ENCODE measurements at regions not wholly inside any gene's neighbourhood (a gene's known extent, or its start where the extent isn't known, plus 50 kb on each side); places are given as distances from the start of the nearest gene placed in this dataset.

DNA sequence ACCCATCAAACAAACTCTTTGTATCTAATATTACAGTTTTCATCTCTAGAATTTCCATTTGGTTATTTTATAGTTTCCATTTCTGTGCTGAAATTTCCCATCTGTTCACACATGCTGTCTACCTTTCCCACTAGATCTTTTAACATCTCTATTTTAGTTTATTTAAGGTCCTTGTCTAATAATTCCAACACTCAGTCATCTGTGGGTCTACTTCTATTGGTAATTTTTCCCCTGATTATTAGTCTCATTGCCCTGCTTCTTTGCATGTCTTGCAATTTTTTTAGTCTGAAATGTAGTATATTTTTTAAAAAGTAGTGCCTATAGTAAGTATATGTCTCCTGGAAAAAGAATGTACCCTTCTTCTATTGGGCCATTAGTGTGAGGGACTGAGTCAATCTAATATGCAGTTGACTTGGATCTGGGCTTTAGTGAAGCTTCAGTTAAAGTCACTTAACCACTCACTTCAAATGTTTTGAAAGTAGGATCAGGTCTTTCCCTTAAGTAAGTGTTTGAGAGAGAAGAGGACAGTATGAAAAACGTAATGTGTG is 370.8 kb downstream of the SEC14L1 start:
- H3K27ac Mint-ChIP-seq = no peak overlapping the region
- peaks cover 7% of the 10 kb centered on the region for H3K9me3 Mint-ChIP-seq
- DNase-seq (no peak), ATAC-seq (ENCODE audit: low read depth) (no peak)
- peaks cover 12% of the 10 kb centered on the region for H3K36me3 Mint-ChIP-seq
- H3K4me1 Mint-ChIP-seq = peaks cover 3% of the 10 kb centered on the region
- POLR2A ChIA-PET = no interaction called here
- peaks cover 8% of the 10 kb centered on the region for H3K27me3 Mint-ChIP-seq
- H3K4me3 Mint-ChIP-seq = no peak overlapping the region

DNA sequence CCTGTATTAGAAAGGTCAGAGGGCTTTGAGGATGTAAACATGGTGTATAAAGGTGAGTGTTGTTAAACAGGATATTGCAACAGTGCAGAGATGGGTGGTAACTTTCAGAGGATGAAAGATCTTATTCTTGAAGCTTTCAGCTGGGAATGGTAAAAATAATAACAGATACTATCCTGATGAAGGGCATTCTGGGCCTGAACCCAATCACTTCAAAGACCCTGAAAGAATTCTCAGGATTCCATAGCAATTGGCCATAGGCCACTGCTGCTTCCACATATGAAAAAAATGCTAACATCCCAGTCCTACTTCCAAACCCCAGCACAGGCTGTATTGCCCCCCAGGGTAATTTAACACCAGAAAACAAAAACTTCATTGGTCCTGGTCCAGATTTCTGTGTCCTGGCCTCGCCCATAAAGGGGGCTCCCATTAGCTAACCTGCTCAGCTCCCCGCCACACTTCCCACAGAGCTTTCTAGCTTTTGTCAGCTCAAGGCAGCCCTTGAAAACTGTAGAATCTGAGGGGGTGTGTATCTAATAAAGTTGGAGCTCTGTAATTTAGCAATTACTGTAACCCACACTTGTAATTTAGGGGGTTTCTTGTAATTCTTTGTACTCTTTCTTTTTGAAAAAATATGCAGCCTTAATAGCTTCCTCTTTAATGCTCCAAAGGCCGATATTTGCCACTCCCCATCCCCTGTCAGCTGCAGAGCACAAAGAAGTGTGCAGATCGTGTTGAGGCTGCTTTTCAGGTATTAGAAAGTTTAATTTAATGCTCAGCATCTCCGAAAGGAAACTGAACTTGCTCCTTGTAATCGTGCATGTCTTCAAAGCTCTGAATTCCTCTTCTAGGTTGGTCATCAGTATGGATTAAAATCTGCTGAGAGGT is 371.5 kb downstream of the SEC14L1 start:
- no peak for ATAC-seq (ENCODE audit: low read depth)
- POLR2A ChIA-PET = no interaction called here
- Mint-ChIP-seq H3K27ac (no peak overlapping the region), H3K4me1 (peaks cover 6% of the 10 kb centered on the region), H3K36me3 (peaks cover 12% of the 10 kb centered on the region), H3K9me3 (peaks cover 7% of the 10 kb centered on the region), H3K27me3 (peaks cover 12% of the 10 kb centered on the region), H3K4me3 (no peak overlapping the region)
- peak; percentile 5 for DNase-seq

DNA sequence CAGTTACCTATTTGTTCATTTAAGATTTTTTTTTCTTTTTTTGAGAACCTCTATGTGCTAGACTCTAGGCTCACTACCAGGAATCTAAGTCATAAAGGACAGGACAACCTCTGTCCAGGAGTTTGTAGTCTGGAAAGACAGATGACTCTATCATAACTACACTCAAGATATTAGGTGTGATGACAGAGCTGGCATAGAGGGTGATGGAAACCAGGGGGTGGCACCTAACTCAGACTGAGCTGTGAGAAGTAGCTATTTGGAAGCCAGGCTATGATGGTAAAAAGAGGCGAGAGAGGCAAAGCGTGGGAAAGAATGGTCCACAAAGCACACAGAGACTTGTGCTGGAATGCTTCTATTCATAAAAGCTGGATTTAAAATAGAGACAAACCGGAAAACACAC is 372.3 kb downstream of the SEC14L1 start:
- Mint-ChIP-seq H3K36me3 (peaks cover 12% of the 10 kb centered on the region), H3K4me1 (peaks cover 6% of the 10 kb centered on the region), H3K4me3 (no peak overlapping the region), H3K9me3 (peaks cover 7% of the 10 kb centered on the region), H3K27me3 (peaks cover 12% of the 10 kb centered on the region), H3K27ac (no peak overlapping the region)
- no peak for ATAC-seq (ENCODE audit: low read depth)
- POLR2A ChIA-PET = no interaction called here
- DNase-seq = no peak

DNA sequence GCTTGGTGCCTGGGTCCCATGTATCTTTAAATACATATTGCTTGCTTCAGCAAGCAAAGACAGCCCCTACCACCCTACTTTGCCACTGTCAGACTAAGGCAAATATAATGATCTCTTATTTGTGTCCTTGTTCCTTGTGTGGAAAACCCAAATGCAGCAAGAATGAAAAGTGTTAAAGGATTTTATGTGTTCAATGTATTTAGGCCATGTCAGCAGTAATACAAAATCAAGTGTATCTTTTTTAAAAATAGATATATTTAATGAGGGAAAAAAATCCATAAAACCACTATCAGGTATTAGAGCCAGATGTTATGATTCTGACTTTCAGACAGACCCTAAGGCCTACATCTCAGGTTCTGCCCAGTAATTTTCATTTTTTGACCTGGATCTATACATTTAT is 374.5 kb downstream of the SEC14L1 start:
- ATAC-seq (ENCODE audit: low read depth) (no peak), DNase-seq (no peak)
- Mint-ChIP-seq H3K27me3 (peaks cover 12% of the 10 kb centered on the region), H3K9me3 (peaks cover 7% of the 10 kb centered on the region), H3K4me1 (peaks cover 6% of the 10 kb centered on the region), H3K27ac (no peak overlapping the region), H3K36me3 (peaks cover 12% of the 10 kb centered on the region), H3K4me3 (no peak overlapping the region)
- POLR2A ChIA-PET = no interaction called here

DNA sequence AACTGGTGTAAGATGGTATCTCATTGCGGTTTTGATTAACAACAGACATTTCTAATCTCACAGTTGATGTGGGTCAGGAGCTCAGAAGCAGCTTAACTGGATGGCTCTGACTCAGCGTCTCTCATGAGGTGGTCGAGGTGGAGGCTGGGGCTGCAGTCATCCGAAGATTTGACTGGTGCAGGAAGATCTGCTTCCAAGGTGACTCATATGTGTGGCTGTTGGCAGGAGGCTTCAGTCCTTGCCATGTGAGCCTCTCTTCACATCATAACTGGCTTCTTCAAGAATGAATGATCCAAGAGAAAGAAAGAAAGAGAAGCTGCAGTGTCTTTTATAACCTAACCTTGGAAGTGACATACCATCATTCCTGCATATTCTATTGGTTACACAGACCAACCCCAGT is 376.1 kb downstream of the SEC14L1 start:
- H3K27me3 Mint-ChIP-seq = peaks cover 12% of the 10 kb centered on the region
- DNase-seq (peak; percentile 3), ATAC-seq (ENCODE audit: low read depth) (no peak)
- POLR2A ChIA-PET = no interaction called here
- H3K9me3 Mint-ChIP-seq = peaks cover under 1% of the 10 kb centered on the region
- peaks cover 3% of the 10 kb centered on the region for H3K4me1 Mint-ChIP-seq
- no peak overlapping the region for H3K27ac Mint-ChIP-seq
- H3K4me3 Mint-ChIP-seq = no peak overlapping the region
- peaks cover 6% of the 10 kb centered on the region for H3K36me3 Mint-ChIP-seq

DNA sequence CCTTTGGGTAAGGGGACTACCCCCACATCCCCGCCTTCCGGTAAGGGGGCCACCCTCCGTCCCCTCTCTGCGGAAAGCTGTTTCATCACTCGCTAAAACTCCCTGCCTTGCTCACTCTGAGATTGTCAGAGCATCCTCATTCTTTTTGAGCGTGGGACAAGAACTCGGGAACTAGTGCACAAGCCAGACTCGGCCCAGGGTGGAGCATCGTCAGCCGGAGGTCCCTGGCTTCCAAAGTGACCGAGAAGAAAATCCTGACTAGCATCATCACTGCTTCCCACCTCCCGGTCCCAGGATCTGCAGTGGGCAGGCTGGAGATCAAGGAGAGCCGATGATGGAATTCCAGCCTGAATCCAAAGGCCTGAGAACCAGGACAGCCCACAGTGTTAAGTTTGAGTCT is 380.3 kb downstream of the SEC14L1 start:
- peaks cover 25% of the 10 kb centered on the region for H3K27me3 Mint-ChIP-seq
- DNase-seq (peak; percentile 6), ATAC-seq (ENCODE audit: low read depth) (no peak)
- POLR2A ChIA-PET = no interaction called here
- H3K27ac Mint-ChIP-seq = no peak overlapping the region
- no peak overlapping the region for H3K4me3 Mint-ChIP-seq
- H3K9me3 Mint-ChIP-seq = no peaks in the 10 kb centered on the region
- no peaks in the 10 kb centered on the region for H3K36me3 Mint-ChIP-seq
- H3K4me1 Mint-ChIP-seq = peaks cover 4% of the 10 kb centered on the region

DNA sequence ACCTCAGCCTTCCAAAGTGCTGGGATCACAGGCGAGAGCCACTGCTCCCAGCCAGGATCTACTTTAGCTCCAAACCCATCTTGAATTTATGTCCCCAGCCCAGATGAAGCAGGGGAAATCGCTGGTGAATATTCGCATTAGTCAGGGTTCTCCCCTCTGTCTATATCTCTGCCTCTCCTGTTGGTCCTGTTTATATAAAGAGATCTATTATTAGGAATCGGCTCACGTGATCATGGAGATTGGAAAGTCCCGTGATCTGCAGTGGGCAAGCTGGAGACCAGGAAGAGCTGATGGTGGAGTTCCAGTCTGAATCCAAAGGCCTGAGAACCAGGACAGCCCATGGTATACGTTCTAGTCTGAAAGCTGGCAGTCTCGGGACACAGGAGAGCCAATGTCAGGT is 382.8 kb downstream of the SEC14L1 start:
- no peaks in the 10 kb centered on the region for H3K36me3 Mint-ChIP-seq
- H3K4me3 Mint-ChIP-seq = no peak overlapping the region
- POLR2A ChIA-PET = no interaction called here

DNA sequence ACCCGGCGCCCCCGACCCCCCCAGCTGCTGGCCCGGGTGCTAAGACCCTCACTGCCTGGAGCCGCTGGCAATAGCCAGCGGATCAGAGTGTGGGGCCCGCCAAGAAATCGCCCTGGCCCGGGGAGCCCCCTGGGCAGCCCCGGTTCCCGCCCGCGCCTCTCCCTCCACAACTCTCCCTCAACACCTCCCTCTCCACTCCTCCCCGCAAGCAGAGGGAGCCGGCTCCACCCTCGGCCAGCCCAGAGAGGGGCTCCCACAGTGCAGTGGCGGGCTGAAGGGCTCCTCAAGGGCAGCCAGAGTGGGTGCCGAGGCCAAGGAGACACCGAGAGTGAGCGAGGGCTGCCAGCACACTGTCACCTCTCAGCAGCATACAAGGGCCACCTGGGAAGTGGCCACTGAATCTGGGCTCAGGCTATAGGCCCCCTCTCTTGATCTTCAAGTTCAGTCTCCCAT is 385.5 kb downstream of the SEC14L1 start:
- DNase-seq (peak; percentile 17), ATAC-seq (ENCODE audit: low read depth) (no peak)
- H3K4me3 Mint-ChIP-seq = no peak overlapping the region
- peaks cover 38% of the 10 kb centered on the region for H3K27me3 Mint-ChIP-seq
- no peak overlapping the region for H3K27ac Mint-ChIP-seq
- peaks cover 2% of the 10 kb centered on the region for H3K4me1 Mint-ChIP-seq
- H3K9me3 Mint-ChIP-seq = no peaks in the 10 kb centered on the region
- H3K36me3 Mint-ChIP-seq = no peaks in the 10 kb centered on the region
- POLR2A ChIA-PET = interaction anchor here (1.0 to 1.3 kb wide), 2 partner anchors 152 to 432 kb away, joined by 3 read pairs; partner anchors contain the start of gene TNRC6C

More for the DNA sequence above, 382.8 kb downstream of the SEC14L1 start:
- no peak overlapping the region for H3K27ac Mint-ChIP-seq
- ATAC-seq (ENCODE audit: low read depth) = no peak
- peaks cover 21% of the 10 kb centered on the region for H3K27me3 Mint-ChIP-seq
- no peaks in the 10 kb centered on the region for H3K9me3 Mint-ChIP-seq
- no peak for DNase-seq
- peaks cover 2% of the 10 kb centered on the region for H3K4me1 Mint-ChIP-seq

DNA sequence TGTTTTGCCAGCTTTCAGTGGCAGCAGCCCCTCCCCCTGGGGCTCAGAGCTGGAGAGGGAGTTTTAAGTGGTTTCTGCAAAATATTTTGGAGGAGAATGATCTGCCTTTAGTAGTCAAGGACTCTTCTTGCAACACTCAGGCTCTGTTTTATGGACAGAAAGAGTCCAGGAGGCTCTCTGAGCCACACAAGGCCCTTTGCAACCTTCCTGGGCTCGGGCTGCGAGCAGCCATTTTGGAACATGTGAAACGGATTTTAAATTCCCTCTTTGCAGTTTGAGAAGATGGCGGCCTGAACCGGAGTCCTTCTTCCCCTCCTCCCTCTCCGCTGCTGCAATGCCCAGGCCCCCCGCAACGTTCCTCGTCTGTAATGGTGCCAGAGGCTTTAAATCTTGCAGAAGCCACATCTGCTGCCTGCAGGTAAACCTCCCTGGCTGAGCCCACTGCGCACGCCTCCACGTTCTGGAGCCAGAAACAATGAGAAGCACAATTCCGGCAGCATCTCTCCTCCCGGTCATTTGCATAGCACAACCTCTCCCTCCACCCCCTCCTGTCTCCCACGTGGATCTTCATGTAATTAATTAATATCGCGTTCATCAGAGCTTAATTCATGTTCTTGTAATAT is 386.1 kb downstream of the SEC14L1 start:
- H3K27me3 Mint-ChIP-seq = peaks cover 38% of the 10 kb centered on the region
- ATAC-seq (ENCODE audit: low read depth) (no peak), DNase-seq (peak; percentile 12)
- peaks cover 2% of the 10 kb centered on the region for H3K4me1 Mint-ChIP-seq
- no peak overlapping the region for H3K27ac Mint-ChIP-seq
- POLR2A ChIA-PET = interaction anchor here (1.0 kb wide), 1 partner anchor 432 kb away, joined by 3 read pairs; the partner anchor contains the start of gene TNRC6C
- no peaks in the 10 kb centered on the region for H3K9me3 Mint-ChIP-seq
- no peak overlapping the region for H3K4me3 Mint-ChIP-seq
- H3K36me3 Mint-ChIP-seq = no peaks in the 10 kb centered on the region

DNA sequence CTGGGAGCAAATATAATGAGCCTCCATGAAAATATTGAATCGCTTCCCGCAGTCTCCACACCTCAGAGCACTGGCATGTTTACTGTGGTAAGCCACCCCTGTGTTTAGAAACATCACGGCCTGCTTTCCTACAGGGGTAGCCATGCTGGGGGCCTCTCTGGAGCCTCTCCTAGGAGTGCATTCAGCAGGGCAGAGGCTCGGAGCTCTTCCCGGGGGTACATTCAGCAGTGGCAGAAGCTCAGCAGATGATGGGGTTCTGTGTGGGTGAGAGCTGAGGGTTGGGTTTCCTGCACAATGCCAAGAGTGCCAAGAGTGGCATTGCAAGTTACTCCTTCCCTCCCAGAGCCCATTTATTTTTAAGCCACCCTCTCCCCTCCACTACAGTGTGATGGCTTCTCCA is 386.6 kb downstream of the SEC14L1 start:
- POLR2A ChIA-PET = no interaction called here
- no peaks in the 10 kb centered on the region for H3K9me3 Mint-ChIP-seq
- no peaks in the 10 kb centered on the region for H3K36me3 Mint-ChIP-seq
- ATAC-seq (ENCODE audit: low read depth) = no peak
- peak; percentile 14 for DNase-seq
- H3K4me3 Mint-ChIP-seq = peak overlapping the region; percentile 45
- no peak overlapping the region for H3K27ac Mint-ChIP-seq
- H3K4me1 Mint-ChIP-seq = peaks cover 2% of the 10 kb centered on the region
- H3K27me3 Mint-ChIP-seq = peaks cover 38% of the 10 kb centered on the region

DNA sequence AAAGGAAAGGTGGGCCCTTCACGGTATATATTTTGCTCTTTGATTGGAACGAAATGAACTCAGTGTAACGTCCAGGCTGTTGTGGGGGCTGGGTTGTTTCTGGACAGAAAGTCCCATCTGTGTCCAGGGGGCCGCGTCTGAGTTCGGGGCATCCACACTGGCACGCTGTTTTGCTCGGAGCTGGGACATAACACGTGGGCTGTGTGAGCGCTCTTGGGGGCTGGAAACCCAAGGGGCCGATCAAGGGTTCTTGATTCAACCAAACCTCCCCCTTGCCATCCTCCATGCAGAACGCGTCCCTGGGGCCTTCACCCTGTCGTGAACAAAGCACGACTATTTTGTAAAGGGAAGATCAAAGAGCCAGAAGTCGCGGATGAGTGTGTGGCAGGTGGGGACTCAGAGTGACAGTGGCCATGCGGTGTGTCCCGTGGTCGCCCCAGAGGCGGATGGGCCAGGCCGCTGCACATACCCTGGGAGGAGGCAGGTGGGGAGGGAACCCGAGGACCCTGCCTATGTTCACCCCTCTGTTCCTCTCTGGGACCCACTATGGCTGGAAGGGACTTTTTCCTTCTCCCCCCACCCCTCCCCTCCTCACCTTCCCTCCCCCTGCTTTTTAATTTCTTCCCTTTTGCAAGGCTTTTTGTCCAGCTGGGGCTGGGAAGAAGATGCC is 387.2 kb downstream of the SEC14L1 start:
- POLR2A ChIA-PET = no interaction called here
- H3K4me1 Mint-ChIP-seq = peaks cover 2% of the 10 kb centered on the region
- ATAC-seq (ENCODE audit: low read depth) (no peak), DNase-seq (peak; percentile 24)
- H3K4me3 Mint-ChIP-seq = peak overlapping the region; percentile 45
- no peaks in the 10 kb centered on the region for H3K9me3 Mint-ChIP-seq
- no peak overlapping the region for H3K27ac Mint-ChIP-seq
- H3K27me3 Mint-ChIP-seq = peaks cover 35% of the 10 kb centered on the region
- no peaks in the 10 kb centered on the region for H3K36me3 Mint-ChIP-seq

DNA sequence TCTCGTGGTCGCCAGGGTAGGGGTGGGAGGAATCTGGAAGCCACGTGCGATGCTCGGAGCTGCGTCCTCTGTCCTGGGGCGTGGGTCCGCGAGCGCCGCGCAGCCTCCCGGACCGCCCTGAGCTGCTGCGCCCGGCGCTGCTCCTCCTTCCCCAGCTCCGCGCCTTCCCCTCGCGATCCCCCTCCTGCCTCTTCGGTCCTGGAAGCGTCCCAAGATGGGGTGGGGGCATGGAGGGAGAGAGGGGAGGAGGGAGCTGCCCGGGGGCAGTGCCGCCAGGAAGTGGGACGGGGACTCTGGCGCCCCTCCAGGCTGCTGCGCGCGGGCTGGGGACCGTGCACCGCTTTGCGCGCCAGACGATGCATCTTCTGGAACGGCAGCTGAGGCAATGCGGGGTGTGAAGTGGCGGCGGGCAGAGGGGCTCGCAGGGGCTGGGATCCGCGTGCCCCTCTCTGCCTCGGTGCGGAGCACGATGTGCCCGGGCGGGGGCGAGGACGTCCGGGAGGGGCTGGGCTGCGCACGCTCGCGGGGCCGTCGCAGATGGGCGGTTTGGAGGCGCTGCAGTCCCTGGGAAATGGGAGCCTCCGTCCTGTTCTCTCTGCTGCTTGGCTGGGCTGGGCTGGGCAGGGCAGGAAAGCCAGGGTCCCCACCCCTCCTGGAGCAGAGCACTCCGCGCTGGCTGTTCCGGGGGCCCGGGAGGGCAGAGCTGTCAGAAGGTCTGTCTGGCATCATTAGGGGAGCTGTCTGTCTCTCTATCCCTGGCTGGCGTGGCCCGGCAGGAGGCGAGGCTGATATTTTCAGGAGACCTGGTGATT is 388.0 kb downstream of the SEC14L1 start:
- no peaks in the 10 kb centered on the region for H3K9me3 Mint-ChIP-seq
- DNase-seq (peak; percentile 55), ATAC-seq (ENCODE audit: low read depth) (peak; percentile 77)
- POLR2A ChIA-PET = no interaction called here
- H3K4me1 Mint-ChIP-seq = peaks cover 2% of the 10 kb centered on the region
- no peaks in the 10 kb centered on the region for H3K36me3 Mint-ChIP-seq
- peak overlapping the region; percentile 47 for H3K4me3 Mint-ChIP-seq
- H3K27me3 Mint-ChIP-seq = peaks cover 30% of the 10 kb centered on the region
- H3K27ac Mint-ChIP-seq = no peak overlapping the region

DNA sequence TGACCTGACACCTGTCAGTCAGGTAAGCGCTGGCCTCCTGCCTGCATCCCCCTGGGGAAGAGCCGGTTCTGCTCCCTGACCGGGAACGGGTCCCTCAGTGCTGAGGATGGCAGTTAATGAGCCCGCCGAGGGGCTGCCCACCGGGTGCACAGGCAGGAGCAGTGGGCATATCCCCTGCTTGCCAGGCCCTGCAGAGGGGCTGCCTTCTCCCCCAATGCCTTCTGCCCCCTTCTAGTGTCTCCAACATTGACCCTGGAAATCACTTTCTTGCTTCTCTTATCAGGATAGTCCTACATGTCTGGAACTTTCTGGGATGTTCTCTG is 388.5 kb downstream of the SEC14L1 start:
- Mint-ChIP-seq H3K36me3 (peaks cover 2% of the 10 kb centered on the region), H3K4me1 (peaks cover 2% of the 10 kb centered on the region), H3K4me3 (peak overlapping the region; percentile 47), H3K9me3 (peaks cover 4% of the 10 kb centered on the region), H3K27me3 (peaks cover 27% of the 10 kb centered on the region), H3K27ac (no peak overlapping the region)
- POLR2A ChIA-PET = no interaction called here
- DNase-seq (no peak), ATAC-seq (ENCODE audit: low read depth) (no peak)

Data from activated naive CD8-positive, alpha-beta T cell treated with anti-CD3 and anti-CD28 coated beads, Interleukin-2, amount 10 ng/mL, durations not matched to agents 7 days and 5 days (primary cell).